Jurkat, Clone E6-1 (cell line): ENCODE measurements at regions not wholly inside any gene's neighbourhood (a gene's known extent, or its start where the extent isn't known, plus 50 kb on each side); places are given as distances from the start of the nearest gene placed in this dataset.

Experiments used
- DNase-seq: peaks from one replicate; pipeline ENCODE4 v3.0.0-alpha.2; 2011; ENCODE audit warnings: low read depth, low spot score
- H3K4me3 ChIP-seq: 2 replicates; pipeline ENCODE4 v1.5.1; 2011; ENCODE audit warnings: mild to moderate bottlenecking, low read length, control low read depth, moderate library complexity

- DNase-seq, result no peak
- no peak overlapping the region for H3K4me3 ChIP-seq
Measured at GRCh38 chr16:82506692-82507670, 119.8 kb upstream of the CDH13 start.

GRCh38 chr16:82504836-82505235, 121.9 kb upstream of the CDH13 start:
- no peak overlapping the region for H3K4me3 ChIP-seq
- DNase-seq, result no peak

- H3K4me3 ChIP-seq, result no peak overlapping the region
- DNase-seq, result no peak
Measured at GRCh38 chr16:82499302-82499701, 127.5 kb upstream of the CDH13 start.

DNA sequence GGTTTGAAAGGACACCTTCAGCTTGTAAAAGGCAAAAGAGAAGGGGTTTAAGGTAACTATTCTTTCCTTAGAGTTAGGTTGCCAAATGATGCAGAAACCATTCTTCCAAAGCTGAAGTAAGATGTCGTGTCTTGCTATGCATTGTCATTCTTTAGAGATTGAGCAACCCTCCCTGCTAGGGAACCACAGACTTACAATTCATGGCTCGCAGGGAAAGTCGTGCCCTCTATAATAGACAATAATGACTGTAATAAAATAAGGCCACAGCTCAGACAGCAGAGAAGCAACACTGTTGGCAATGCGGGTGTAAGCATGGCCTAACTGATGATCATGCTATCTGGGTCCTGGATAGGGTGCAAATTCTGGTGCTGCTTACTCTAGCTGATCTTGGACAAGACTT, 129.6 kb upstream of the CDH13 start:
- no peak for DNase-seq
- H3K4me3 ChIP-seq, result no peak overlapping the region

- H3K4me3 ChIP-seq, result no peak overlapping the region
- no peak for DNase-seq
Measured at GRCh38 chr16:82488460-82488859, 138.3 kb upstream of the CDH13 start.

DNA sequence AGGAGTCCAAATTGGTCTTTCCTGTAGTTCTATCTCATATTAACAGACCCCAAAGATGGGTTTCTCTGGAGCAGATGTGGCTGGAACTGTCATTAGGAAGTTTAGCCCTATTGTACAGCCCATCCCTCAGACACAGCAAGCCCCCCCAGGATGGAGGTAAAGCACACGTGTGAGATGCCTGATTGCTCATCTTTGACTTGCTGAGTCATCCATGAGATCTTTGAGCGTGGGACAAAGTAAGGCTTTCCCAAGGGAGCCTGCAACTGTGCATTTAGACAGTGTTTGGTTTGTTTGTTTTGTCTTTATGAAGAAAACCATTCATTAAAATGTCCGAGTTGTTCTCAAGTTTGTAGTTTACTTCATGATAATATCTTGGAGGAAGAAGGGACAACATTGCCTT, 145.3 kb upstream of the CDH13 start:
- no peak for DNase-seq
- no peak overlapping the region for H3K4me3 ChIP-seq

DNA sequence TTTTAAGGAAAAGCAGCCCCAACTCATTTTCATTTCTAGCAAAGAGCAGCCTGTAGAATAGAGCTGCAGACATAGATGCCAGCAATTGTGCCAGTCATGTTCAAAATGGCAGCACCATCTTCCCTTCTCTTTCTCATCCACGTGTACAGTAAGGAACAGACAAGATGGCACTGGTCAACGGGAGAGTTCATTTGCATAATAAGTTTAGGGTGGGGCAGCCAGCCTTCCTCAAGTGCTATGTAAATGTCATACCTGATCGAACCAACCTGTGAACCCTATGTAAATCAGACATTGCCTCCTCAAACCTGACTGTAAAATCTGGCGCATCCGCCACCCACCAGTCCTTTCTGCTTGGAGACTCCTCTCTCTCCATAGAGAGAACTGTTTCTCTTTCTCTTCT, 150.0 kb upstream of the CDH13 start:
- no peak for DNase-seq
- no peak overlapping the region for H3K4me3 ChIP-seq

DNA sequence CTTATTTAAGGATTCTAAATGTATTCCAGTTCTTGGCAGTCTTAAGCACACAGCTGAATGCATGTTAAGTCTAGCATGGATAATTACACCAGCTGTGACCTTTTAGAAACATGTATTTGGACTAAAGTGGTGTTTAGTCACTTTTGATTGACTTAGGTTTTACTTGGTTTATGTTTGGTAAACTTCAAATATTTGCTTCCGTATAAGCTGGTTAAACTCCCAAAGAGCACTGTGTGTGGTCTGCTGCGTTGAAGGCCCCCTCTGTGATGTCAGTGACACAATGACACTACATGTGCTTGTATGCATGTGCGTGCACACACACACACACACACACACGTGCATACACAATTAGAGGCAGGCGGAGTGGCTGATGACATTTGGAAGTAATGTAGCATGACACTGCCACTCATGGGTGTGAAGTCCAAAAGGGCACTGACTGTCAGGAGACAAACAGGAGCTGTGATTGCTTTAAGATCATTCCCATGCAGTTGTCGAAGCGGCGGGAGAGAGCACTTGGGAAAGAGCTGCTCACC, 156.1 kb upstream of the CDH13 start:
- DNase-seq, result no peak
- H3K4me3 ChIP-seq, result no peak overlapping the region

DNA sequence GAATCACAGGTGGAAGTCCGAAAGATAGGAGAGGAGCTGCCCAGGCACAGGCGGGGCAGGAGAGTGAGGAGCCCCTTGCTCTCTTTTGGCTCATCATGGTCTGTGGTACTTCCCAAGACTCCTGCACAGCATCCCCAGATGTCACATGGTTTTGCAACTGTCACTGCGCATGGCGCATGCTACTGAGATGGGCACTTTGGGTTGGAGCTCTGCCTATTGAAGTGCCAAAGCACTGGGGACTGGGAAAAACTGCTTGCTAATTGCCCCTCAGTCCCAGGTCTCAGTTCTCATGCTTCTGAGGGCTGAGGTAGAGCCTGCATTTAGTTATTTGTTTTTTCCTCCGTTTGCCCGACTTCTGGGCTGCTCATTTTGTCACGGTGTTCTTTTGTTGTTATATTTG, 156.8 kb upstream of the CDH13 start:
- no peak overlapping the region for H3K4me3 ChIP-seq
- DNase-seq, result no peak

- DNase-seq, result no peak
- no peak overlapping the region for H3K4me3 ChIP-seq
Measured at GRCh38 chr16:82464187-82464586, 162.6 kb upstream of the CDH13 start.

GRCh38 chr16:82460766-82461165, 166.0 kb upstream of the CDH13 start:
- no peak overlapping the region for H3K4me3 ChIP-seq
- no peak for DNase-seq

DNA sequence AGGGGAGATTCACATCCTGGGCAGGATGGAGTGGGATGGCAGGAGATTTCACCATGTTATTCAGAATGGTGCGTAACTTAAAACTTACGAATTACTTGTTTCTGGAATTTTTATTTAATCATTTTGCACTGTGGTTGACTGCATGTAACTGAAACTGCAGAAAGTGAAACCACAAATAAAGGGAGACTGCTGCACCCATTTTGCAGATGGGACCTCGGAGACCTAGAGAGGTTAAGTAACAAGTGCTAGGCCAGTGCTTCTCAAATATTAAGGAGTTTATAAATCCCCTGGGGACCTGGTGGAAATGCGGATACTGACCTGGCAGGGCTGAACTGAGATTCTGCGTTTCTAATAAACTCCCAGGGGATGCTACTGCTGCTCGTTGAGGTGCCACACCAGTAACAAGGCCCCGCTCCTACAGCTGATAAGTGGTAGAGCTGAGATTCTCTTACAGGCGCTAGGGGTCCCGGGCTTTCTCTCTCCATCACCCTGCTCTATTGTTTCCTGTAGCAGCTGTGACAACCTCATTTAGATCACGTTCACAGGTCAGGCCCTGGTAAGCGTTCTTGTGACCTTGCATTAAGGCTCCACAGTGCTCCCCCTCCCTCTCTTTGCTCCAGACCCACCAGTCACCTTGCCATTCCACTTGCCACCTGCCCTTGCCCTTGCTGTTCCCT, 167.1 kb upstream of the CDH13 start:
- H3K4me3 ChIP-seq, result no peak overlapping the region
- DNase-seq, result no peak

DNA sequence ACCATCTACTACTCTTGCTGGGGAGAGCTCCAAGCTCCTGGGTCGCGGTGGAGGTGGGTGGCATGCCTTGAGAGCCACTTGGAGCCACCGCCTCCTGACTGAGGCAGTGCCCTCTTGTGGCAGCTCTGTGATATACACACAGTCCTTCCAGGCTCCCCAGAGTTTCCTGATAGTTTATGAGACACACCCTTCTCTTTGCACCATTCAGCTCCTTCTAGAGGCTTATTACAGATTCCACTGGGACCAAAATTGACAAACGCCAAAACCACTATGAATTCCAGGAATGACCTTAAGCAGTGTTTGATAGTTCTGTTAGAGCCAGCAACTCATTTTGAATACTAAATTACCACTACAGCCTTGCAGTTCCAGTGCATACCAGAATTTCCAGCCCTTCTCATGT, 170.1 kb upstream of the CDH13 start:
- H3K4me3 ChIP-seq, result no peak overlapping the region
- DNase-seq, result peak; percentile 41

- H3K4me3 ChIP-seq, result no peak overlapping the region
- no peak for DNase-seq
Measured at GRCh38 chr16:82454566-82454965, 172.2 kb upstream of the CDH13 start.

DNA sequence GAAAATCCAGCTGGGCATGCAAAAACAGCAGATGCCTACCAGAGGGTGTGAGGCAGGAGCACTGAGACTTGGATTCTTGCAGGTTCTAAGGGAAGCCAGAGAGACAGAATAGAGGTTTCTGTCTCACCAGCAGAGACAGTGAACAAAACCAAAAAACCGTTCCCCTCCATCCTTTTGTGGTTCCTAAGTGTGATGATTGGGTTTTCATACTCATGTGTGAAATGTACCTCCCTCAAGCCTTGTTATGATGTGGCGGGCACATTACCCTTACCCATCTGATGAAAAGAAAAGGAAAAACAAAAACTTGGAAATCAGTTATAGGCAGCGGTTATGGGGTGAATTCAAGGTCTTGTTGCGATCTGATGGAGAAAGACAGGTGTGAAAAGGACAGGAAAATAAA, 172.6 kb upstream of the CDH13 start:
- DNase-seq, result peak; percentile 27
- no peak overlapping the region for H3K4me3 ChIP-seq

DNA sequence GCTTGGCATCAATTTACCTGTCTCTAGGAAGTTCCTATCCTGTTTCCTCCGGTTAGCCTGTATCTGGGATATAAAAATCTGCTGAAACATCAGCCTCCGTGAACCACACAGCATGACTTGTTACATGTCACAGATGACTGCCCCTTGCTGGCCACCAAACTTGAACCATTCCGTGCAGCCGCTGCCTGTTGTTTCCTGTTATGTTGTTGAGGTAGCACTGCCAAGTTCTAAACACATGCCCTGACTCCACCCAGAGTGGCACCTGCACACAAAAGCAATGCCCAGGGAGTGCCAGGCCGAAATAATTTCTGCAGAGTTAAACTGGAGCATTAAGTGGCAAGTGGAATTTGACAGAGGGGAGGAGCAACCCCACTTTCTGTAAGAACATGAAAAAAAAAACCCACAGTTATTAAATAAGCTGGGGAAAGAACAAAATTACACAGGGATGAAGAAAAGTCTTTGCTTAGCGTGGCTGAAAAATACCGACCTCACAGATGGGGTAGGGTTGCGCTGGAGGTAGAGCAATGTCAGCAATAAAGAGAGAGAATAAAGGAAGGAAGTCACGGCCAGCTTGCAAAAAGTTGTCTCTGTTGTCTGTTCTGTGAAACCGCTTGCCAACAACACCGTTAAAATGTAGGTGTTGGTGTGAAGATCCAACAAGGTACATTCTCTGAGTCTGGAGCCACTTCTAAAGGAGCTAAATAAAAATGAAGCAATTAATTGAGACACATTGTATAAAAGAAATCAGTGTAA, 174.6 kb upstream of the CDH13 start:
- H3K4me3 ChIP-seq, result no peak overlapping the region
- no peak for DNase-seq

GRCh38 chr16:82451449-82451848, 175.3 kb upstream of the CDH13 start:
- DNase-seq, result no peak
- no peak overlapping the region for H3K4me3 ChIP-seq

DNA sequence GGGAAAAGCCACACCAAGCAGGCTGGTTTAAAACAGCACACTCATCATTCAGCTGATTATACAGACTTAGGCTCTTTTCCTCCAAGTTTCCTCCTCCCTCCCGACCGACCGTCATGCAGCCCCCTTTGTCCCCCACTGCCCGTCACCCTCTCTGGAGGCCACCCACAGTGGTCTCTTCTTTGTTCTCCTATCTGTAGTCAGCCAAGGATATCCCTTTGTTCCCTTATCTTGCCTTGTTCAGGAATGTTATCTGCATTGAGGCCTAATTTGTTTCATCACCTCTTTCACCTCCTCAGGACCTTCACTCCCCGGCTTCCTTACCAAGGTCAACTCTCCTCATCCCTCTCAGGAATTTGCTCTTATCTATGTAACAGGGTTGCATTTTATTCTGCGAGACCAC, 186.4 kb upstream of the CDH13 start:
- DNase-seq, result no peak
- no peak overlapping the region for H3K4me3 ChIP-seq

DNA sequence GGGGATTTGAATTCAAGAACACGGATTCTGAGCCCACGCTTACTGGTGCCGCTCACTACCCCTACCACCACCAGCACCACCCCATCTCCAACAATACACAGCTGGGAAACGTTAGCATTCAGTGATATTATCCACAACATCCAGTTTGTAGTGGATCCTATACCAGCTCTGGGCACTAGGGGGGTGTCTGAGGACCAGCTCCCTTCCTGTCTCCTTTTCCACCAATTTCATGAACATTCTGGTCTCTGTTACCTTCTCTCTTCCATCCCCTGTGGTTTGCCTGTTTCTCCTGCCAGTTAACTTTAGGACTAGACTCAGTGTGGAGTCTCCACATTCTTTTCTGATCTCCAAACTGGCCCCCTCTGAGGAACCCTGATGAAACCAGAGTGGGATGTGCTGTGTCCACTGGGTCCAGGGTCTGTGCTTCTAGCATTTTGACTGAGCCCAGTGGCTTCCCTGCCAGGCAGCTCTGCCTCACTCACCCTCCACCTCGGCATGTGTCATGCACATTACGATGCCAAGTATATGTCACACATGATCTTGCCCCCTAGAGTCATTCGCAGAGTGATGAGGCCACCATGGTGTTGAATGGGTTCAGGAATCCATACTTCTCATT, 187.0 kb upstream of the CDH13 start:
- H3K4me3 ChIP-seq, result no peak overlapping the region
- DNase-seq, result no peak
